NCI-H128 (cell line): ENCODE measurements at regions not wholly inside any gene's neighbourhood (a gene's known extent, or its start where the extent isn't known, plus 50 kb on each side); places are given as distances from the start of the nearest gene placed in this dataset.
A peak's percentile ranks its signal among the peaks of the same experiment; 100 is the strongest.
"Not testable (repeated sequence)": the region's sequence is repeated elsewhere in the genome, so short reads cannot be mapped to it uniquely, and the experiment has no call there.

Experiments used
- DNase-seq: peaks from one replicate; lab custom pipeline; 2025; ENCODE audit not compliant: unreplicated experiment; lab: John Stamatoyannopoulos, UW

- no peak for DNase-seq
These were observed 841.5 kb downstream of the ANKRD7 start for GRCh38 chr7:119065966-119066365.

GRCh38 chr7:119086026-119086425 is 861.5 kb downstream of the ANKRD7 start:
- no peak for DNase-seq

- DNase-seq: no peak
These were observed 866.3 kb downstream of the ANKRD7 start for GRCh38 chr7:119090851-119091250.

- DNase-seq: no peak
These were observed 872.2 kb downstream of the ANKRD7 start for GRCh38 chr7:119096683-119097082.

- DNase-seq: not testable (repeated sequence)
These were observed 876.2 kb downstream of the ANKRD7 start for GRCh38 chr7:119100611-119101258.

- DNase-seq: no peak
These were observed 877.8 kb downstream of the ANKRD7 start for GRCh38 chr7:119102291-119102690.

GRCh38 chr7:119105381-119105780 is 880.9 kb downstream of the ANKRD7 start:
- no peak for DNase-seq

- no peak for DNase-seq
These were observed 898.8 kb downstream of the ANKRD7 start for GRCh38 chr7:119123326-119123725.

GRCh38 chr7:119127706-119128105 is 903.2 kb downstream of the ANKRD7 start:
- DNase-seq: no peak

GRCh38 chr7:119132436-119132835 is 907.9 kb downstream of the ANKRD7 start:
- DNase-seq: no peak

- no peak for DNase-seq
These were observed 942.9 kb downstream of the ANKRD7 start for GRCh38 chr7:119167431-119167830.

GRCh38 chr7:119172043-119172442 is 947.5 kb downstream of the ANKRD7 start:
- no peak for DNase-seq

GRCh38 chr7:119175911-119176627 is 951.6 kb downstream of the ANKRD7 start:
- DNase-seq: peak; percentile 2

GRCh38 chr7:119177863-119178262 is 953.4 kb downstream of the ANKRD7 start:
- DNase-seq: no peak

GRCh38 chr7:119184124-119184788 is 959.8 kb downstream of the ANKRD7 start:
- DNase-seq: no peak

GRCh38 chr7:119196183-119196582 is 971.7 kb downstream of the ANKRD7 start:
- DNase-seq: no peak

GRCh38 chr7:119197172-119197876 is 972.8 kb downstream of the ANKRD7 start:
- DNase-seq: no peak

GRCh38 chr7:119197877-119198527 is 973.5 kb downstream of the ANKRD7 start:
- DNase-seq: no peak

GRCh38 chr7:119219663-119220062 is 995.2 kb downstream of the ANKRD7 start:
- DNase-seq: no peak

- DNase-seq: no peak
These were observed 999.4 kb downstream of the ANKRD7 start for GRCh38 chr7:119223930-119224329.

GRCh38 chr7:119228482-119228881 is 1004.0 kb downstream of the ANKRD7 start:
- DNase-seq: no peak
